Heart right ventricle (tissue), 16 donors: ENCODE measurements at regions not wholly inside any gene's neighbourhood (a gene's known extent, or its start where the extent isn't known, plus 50 kb on each side); places are given as distances from the start of the nearest gene placed in this dataset.

Source experiments
- ATAC-seq, 8 donors: fragments of 200-7000 bp; cut with Tn5 transposase; one replicate each; pipeline ENCODE4 v1.9.1; 2020; ENCODE audit warnings: mild to moderate bottlenecking in 8 of 8, moderate library complexity in 8 of 8, moderate number of reproducible peaks in 1 of 8
- DNase-seq, 2 donors: peaks; one replicate each; pipeline ENCODE4 v3.0.0-alpha.2; 2020
- H3K27ac ChIP-seq, 10 donors: fragments of 200-600 bp; sonication (generic) in 2 of 10; one replicate each; pipeline versions ENCODE4 v1.5.0 to v1.8.0; 2020 to 2022; ENCODE audit warnings: mild to moderate bottlenecking in 3 of 10
- H3K27me3 ChIP-seq, 7 donors: fragments of 200-600 bp; one replicate each; pipeline ENCODE4 v1.8.0; 2021 to 2022; ENCODE audit warnings: mild to moderate bottlenecking in 2 of 7
- H3K36me3 ChIP-seq, 9 donors: fragments of 200-600 bp; sonication (generic) in 1 of 9; one replicate each; pipeline versions ENCODE4 v1.5.0 to v1.8.0; 2020 to 2022; ENCODE audit warnings: mild to moderate bottlenecking in 2 of 9
- H3K4me1 ChIP-seq, 9 donors: fragments of 200-600 bp; sonication (generic) in 1 of 9; one replicate each; pipeline versions ENCODE4 v1.5.0 to v1.8.0; 2020 to 2022; ENCODE audit warnings: mild to moderate bottlenecking in 4 of 9
- H3K4me3 ChIP-seq, 10 donors: fragments of 200-600 bp; sonication (generic) in 2 of 10; one replicate each; pipeline versions ENCODE4 v1.5.0 to v1.8.0; 2020 to 2022; ENCODE audit warnings: mild to moderate bottlenecking in 7 of 10, moderate library complexity in 2 of 10
- H3K9me3 ChIP-seq, 11 donors: fragments of 200-600 bp in 10 of 11; sonication (generic) in 2 of 11; one replicate each; pipeline versions ENCODE4 v1.5.0 to v1.8.0; 2013 to 2022; ENCODE audit warnings: mild to moderate bottlenecking in 2 of 11, control low read depth in 1 of 11, moderate library complexity in 1 of 11
- WGBS, 2 donors: extraction: QIAGEN DNeasy Blood & Tissue Kit; methylation state at CpG; one replicate each; pipeline ENCODE4 v1.1.7; 2013; ENCODE audit warnings: inconsistent platforms in 1 of 2; 5-methylcytosine and 5-hydroxymethylcytosine counted together
- intact Hi-C, 10 donors: fragments of 100-400 bp; cut with DNase I; formaldehyde crosslinking; loops; one replicate each; pipeline versions ENCODE4 v1.11.1 to v1.14.2; 2022
- TF ChIP-seq, protein P1 (sequence below), 9 donors: fragments of 200-600 bp; sonication (generic) in 2 of 9; IDR thresholded peaks; one replicate each; pipeline versions ENCODE4 v1.5.0 to v1.8.0; 2021 to 2022; ENCODE audit warnings: antibody characterized with exemption in 9 of 9, mild to moderate bottlenecking in 5 of 9, moderate library complexity in 1 of 9
- donor health status: Arrhythmogenic right ventricular cardiomyopathy.
- donor health status: ischemic (EF 13 %, LVEDD 7.1; RV severe dilation, severe dysfunction).
- donor health status: healthy with polysubstance abuse.
- donor health status: DM: no; HTN: yes; CAD: no.
- donor health status: DM: no; HTN: no; CAD: no.
- donor health status: ischemic (EF 25% LVEDD 6.9; RV normal size, moderate dysfunction).
- donor health status: ischemic (EF 25% LVEDD 5.7; RV mildly dilated, moderate dysfunction).
- donor health status: healthy.
- donor health status: DM: yes; HTN: yes; CAD: no.
- donor health status: Ischemic cardiomyopathy.
- donor health status: ischemic (EF 35%, LVEDD 5.7; RV mildly dilated, moderate dysfunction).
- donor health status: nonischemic (EF 11% LVEDD 7.7; RV severe dilation, severe dysfunction).
- donor health status: DM: yes; HTN: yes; CAD: no.
- donor health status: PGD.
- donor health status: ischemic (EF 29% LVEDD 5.4; RV normal size, mild dysfunction).
- donor health status: nonischemic (EF 23%, LVEDD 6.1; RV moderate dilation, normal function).

GRCh38 chr10:108561649-108562048 is 1361.7 kb downstream of the XPNPEP1 start:
- TF ChIP-seq, protein P1, sequence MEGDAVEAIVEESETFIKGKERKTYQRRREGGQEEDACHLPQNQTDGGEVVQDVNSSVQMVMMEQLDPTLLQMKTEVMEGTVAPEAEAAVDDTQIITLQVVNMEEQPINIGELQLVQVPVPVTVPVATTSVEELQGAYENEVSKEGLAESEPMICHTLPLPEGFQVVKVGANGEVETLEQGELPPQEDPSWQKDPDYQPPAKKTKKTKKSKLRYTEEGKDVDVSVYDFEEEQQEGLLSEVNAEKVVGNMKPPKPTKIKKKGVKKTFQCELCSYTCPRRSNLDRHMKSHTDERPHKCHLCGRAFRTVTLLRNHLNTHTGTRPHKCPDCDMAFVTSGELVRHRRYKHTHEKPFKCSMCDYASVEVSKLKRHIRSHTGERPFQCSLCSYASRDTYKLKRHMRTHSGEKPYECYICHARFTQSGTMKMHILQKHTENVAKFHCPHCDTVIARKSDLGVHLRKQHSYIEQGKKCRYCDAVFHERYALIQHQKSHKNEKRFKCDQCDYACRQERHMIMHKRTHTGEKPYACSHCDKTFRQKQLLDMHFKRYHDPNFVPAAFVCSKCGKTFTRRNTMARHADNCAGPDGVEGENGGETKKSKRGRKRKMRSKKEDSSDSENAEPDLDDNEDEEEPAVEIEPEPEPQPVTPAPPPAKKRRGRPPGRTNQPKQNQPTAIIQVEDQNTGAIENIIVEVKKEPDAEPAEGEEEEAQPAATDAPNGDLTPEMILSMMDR (IDR thresholded peaks at IDR 0.05): no peak
- ATAC-seq (peak in 1 of 8 donors; percentile 33), DNase-seq (no peak)
- WGBS, 2 donors: 11 to 17% methylated on average over 1 of the region's 1 CpG
- Histone ChIP-seq H3K4me3 (no peak overlapping the region), H3K4me1 (no peaks in the 10 kb centered on the region), H3K36me3 (no peaks in the 10 kb centered on the region), H3K9me3 (no peaks in the 10 kb centered on the region), H3K27me3 (no peaks in the 10 kb centered on the region), H3K27ac (no peak overlapping the region)
- intact Hi-C loops: no loop called here

DNA sequence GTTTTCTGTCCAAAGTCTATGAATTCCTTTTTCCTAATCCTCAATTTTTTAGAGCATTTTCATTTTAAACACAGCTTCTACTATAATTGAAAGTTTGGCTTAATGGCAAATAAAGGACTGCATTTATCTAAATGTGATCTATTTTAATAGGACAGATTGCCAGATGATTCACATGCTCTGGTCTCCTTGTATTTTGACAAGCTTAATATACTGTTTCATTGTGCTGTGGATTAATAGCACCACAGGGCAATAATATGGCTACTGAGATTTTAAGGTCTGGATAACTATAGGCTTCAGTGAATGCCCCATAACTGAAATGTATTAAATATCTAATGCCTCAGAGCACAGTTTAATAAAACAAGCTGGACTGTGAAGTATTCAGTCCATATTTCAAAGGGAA is 1362.8 kb downstream of the XPNPEP1 start:
- H3K27ac ChIP-seq: no peak overlapping the region
- no peaks in the 10 kb centered on the region for H3K4me1 ChIP-seq
- H3K27me3 ChIP-seq: no peaks in the 10 kb centered on the region
- TF ChIP-seq, protein P1 (IDR thresholded peaks at IDR 0.05): no peak
- H3K4me3 ChIP-seq: no peak overlapping the region
- ATAC-seq: no peak
- intact Hi-C loops: no loop called here
- no peak for DNase-seq
- H3K9me3 ChIP-seq: no peaks in the 10 kb centered on the region
- H3K36me3 ChIP-seq: no peaks in the 10 kb centered on the region

DNA sequence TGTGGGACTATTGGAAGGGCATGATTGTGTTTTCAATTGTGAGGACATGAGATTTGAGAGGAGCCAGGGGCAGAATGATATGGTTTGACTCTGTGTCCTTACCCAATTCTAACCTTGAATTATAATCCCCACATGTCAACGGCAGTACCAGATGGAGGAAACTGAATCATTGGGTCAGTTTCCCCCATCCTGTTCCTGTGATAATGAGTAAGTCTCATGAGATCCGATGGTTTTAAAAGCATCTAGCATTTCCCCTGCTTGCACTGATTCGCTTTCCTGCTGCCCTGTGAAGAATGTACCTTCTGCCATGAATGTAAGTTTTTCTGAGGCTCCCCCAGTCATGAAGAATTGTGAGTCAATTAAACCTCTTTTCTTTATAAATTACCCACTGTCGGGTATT is 1367.1 kb downstream of the XPNPEP1 start:
- Histone ChIP-seq H3K4me3 (no peak overlapping the region), H3K27ac (no peak overlapping the region), H3K36me3 (no peaks in the 10 kb centered on the region), H3K27me3 (no peaks in the 10 kb centered on the region), H3K9me3 (peaks cover 0 to 2% (median 0%) of the 10 kb centered on the region in 11 donors), H3K4me1 (no peaks in the 10 kb centered on the region)
- no peak for ATAC-seq
- TF ChIP-seq, protein P1 (IDR thresholded peaks at IDR 0.05): no peak
- WGBS, 2 donors: 65 to 74% methylated on average over 4 of the region's 4 CpGs
- DNase-seq: no peak
- intact Hi-C loops: no loop called here

DNA sequence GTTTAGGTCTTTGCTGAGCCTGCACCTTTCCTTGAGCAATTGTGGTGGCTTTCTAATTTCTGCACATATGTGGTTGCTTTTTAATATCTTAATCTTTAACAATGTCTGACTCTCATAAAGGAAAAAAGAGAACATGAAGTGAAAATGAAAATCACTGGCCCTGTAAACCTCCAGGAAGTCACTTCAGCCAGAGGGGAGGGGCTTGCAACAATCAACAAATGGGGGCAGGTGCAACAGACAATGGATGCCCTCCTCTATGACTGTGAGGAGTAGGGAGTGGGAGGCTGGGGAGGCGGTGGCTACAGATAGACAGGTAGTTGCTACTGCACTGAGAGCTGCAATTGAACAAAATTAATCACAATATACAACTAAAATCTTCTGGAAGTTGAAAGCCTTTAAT is 1377.4 kb downstream of the XPNPEP1 start:
- Histone ChIP-seq H3K4me1 (no peaks in the 10 kb centered on the region), H3K27ac (no peak overlapping the region), H3K9me3 (no peaks in the 10 kb centered on the region), H3K27me3 (peaks cover 0 to 3% (median 0%) of the 10 kb centered on the region in 7 donors), H3K4me3 (no peak overlapping the region), H3K36me3 (no peaks in the 10 kb centered on the region)
- ATAC-seq (no peak), DNase-seq (no peak)
- WGBS, 2 donors: 58 to 66% methylated on average over 1 of the region's 1 CpG
- intact Hi-C loops: loop anchor here in 2 of 10 donors (10.0 kb wide), 2 partner anchors 1841 to 1921 kb away; no protein-coding TSS in a partner anchor
- TF ChIP-seq, protein P1 (IDR thresholded peaks at IDR 0.05): no peak
